H9 (cell line): ENCODE measurements at regions not wholly inside any gene's neighbourhood (a gene's known extent, or its start where the extent isn't known, plus 50 kb on each side); places are given as distances from the start of the nearest gene placed in this dataset.

ENCODE experiments used
- DNase-seq: peaks from one replicate; pipeline ENCODE4 v3.0.0-alpha.2; 2017
- H2AFZ ChIP-seq: one replicate; pipeline ENCODE4 v1.6.1; 2013; ENCODE audit warnings: mild to moderate bottlenecking, low read length, control low read depth, moderate library complexity
- H2AK5ac ChIP-seq: 2 replicates; pipeline ENCODE4 v1.6.1; 2013; ENCODE audit warnings: low read length, control low read depth, mixed read lengths; ENCODE audit not compliant: insufficient read length
- H2BK120ac ChIP-seq: one replicate; pipeline ENCODE4 v1.6.1; 2013; ENCODE audit warnings: low read depth, mild to moderate bottlenecking, low read length, control low read depth, inconsistent platforms; ENCODE audit not compliant: poor library complexity, severe bottlenecking
- H2BK12ac ChIP-seq: 2 replicates; pipeline ENCODE4 v1.6.1; 2013; ENCODE audit warnings: low read length, control low read depth, mixed read lengths, low read depth; ENCODE audit not compliant: insufficient read length
- H2BK15ac ChIP-seq: 2 replicates; pipeline ENCODE4 v1.6.1; 2013; ENCODE audit warnings: low read depth, low read length, control low read depth
- H2BK20ac ChIP-seq: one replicate; pipeline ENCODE4 v1.6.1; 2013; ENCODE audit warnings: low read depth, mild to moderate bottlenecking, low read length, control low read depth, inconsistent platforms; ENCODE audit not compliant: poor library complexity, severe bottlenecking
- H2BK5ac ChIP-seq: 2 replicates; pipeline ENCODE4 v1.6.1; 2013; ENCODE audit warnings: low read length, control low read depth, mixed read lengths; ENCODE audit not compliant: insufficient read length
- H3K14ac ChIP-seq: 2 replicates; pipeline ENCODE4 v1.6.1; 2013; ENCODE audit warnings: low read length, control low read depth; ENCODE audit not compliant: insufficient read depth
- H3K18ac ChIP-seq: 2 replicates; pipeline ENCODE4 v1.6.1; 2013; ENCODE audit warnings: low read depth, mild to moderate bottlenecking, mixed read lengths, low read length, control low read depth; ENCODE audit not compliant: insufficient read length
- H3K23ac ChIP-seq: 2 replicates; pipeline ENCODE4 v1.6.1; 2013; ENCODE audit warnings: low read length, control low read depth, mixed read lengths, low read depth; ENCODE audit not compliant: insufficient read length
- H3K23me2 ChIP-seq: 2 replicates; pipeline ENCODE4 v1.6.1; 2013; ENCODE audit warnings: low read depth, mild to moderate bottlenecking, mixed read lengths, low read length, control low read depth; ENCODE audit not compliant: insufficient read length, poor library complexity, severe bottlenecking
- H3K27ac ChIP-seq: 2 replicates; pipeline ENCODE4 v1.5.1; 2013; ENCODE audit warnings: low read length, control low read depth, mixed read lengths, low read depth; ENCODE audit not compliant: insufficient read length
- H3K27me3 ChIP-seq: 2 replicates; pipeline ENCODE4 v1.6.1; 2013; ENCODE audit warnings: low read length, control low read depth, inconsistent platforms; ENCODE audit not compliant: insufficient read depth
- H3K4ac ChIP-seq: 2 replicates; pipeline ENCODE4 v1.6.1; 2013; ENCODE audit warnings: low read depth, mild to moderate bottlenecking, control low read depth, inconsistent platforms, low read length, moderate library complexity
- H3K4me1 ChIP-seq: 2 replicates; pipeline ENCODE4 v1.6.1; 2013; ENCODE audit warnings: low read length, control low read depth, inconsistent platforms; ENCODE audit not compliant: insufficient read depth
- H3K4me2 ChIP-seq: 2 replicates; pipeline ENCODE4 v1.6.1; 2013; ENCODE audit warnings: low read length, control low read depth, mixed read lengths; ENCODE audit not compliant: insufficient read length, insufficient read depth
- H3K56ac ChIP-seq: 2 replicates; pipeline ENCODE4 v1.6.1; 2013; ENCODE audit warnings: low read depth, mild to moderate bottlenecking, mixed read lengths, low read length, control low read depth; ENCODE audit not compliant: insufficient read length
- H3K79me1 ChIP-seq: 2 replicates; pipeline ENCODE4 v1.6.1; 2013; ENCODE audit warnings: low read depth, mild to moderate bottlenecking, moderate library complexity, low read length, control low read depth, inconsistent platforms; ENCODE audit not compliant: insufficient read depth, poor library complexity, severe bottlenecking
- H3K79me2 ChIP-seq: 2 replicates; pipeline ENCODE4 v1.6.1; 2013; ENCODE audit warnings: low read length, control low read depth, inconsistent platforms; ENCODE audit not compliant: insufficient read depth
- H3K9ac ChIP-seq: 2 replicates; pipeline ENCODE4 v1.6.1; 2013; ENCODE audit warnings: low read length, control low read depth, mixed read lengths; ENCODE audit not compliant: insufficient read length; ENCODE audit errors: extremely low read depth
- H3K9me3 ChIP-seq: one replicate; pipeline ENCODE4 v1.6.1; 2013; ENCODE audit warnings: low read depth, low read length, inconsistent platforms; ENCODE audit not compliant: control insufficient read depth
- H3T11ph ChIP-seq: one replicate; pipeline ENCODE4 v1.6.1; 2013; ENCODE audit warnings: mild to moderate bottlenecking, low read length, control low read depth, inconsistent platforms
- H4K20me1 ChIP-seq: one replicate; pipeline ENCODE4 v1.6.1; 2013; ENCODE audit not compliant: control insufficient read depth, insufficient read length, insufficient read depth
- H4K5ac ChIP-seq: 2 replicates; pipeline ENCODE4 v1.6.1; 2013; ENCODE audit warnings: low read depth, mild to moderate bottlenecking, mixed read lengths, low read length, control low read depth; ENCODE audit not compliant: insufficient read length
- H4K8ac ChIP-seq: replicated peaks from 2 replicates; pipeline ENCODE4 v1.6.1; 2013; ENCODE audit warnings: low read length, control low read depth, mixed read lengths, low read depth; ENCODE audit not compliant: insufficient read length
- H4K91ac ChIP-seq: 2 replicates; pipeline ENCODE4 v1.6.1; 2013; ENCODE audit warnings: low read depth, mild to moderate bottlenecking, moderate library complexity, mixed read lengths, low read length, control low read depth; ENCODE audit not compliant: insufficient read length
- H3K27ac Mint-ChIP-seq, 3 experiments: 2 replicates in 2 of 3; 3 replicates in 1 of 3; pipeline ENCODE4 v1.8.0; 2020 to 2021; ENCODE audit warnings: mixed read lengths in 3 of 3, mild to moderate bottlenecking in 1 of 3, moderate library complexity in 1 of 3
- H3K27me3 Mint-ChIP-seq: 2 replicates; pipeline ENCODE4 v1.8.0; 2021; ENCODE audit warnings: low read depth, mild to moderate bottlenecking, moderate library complexity, mixed read lengths
- H3K36me3 Mint-ChIP-seq, 3 experiments: 2 replicates in 2 of 3; 3 replicates in 1 of 3; pipeline ENCODE4 v1.8.0; 2020 to 2021; ENCODE audit warnings: low read depth in 3 of 3, mixed read lengths in 3 of 3; ENCODE audit not compliant: insufficient read depth in 1 of 3
- H3K4me1 Mint-ChIP-seq, 2 experiments: 2 replicates each; pipeline ENCODE4 v1.8.0; 2020; ENCODE audit warnings: mixed read lengths in 2 of 2
- H3K4me3 Mint-ChIP-seq, 2 experiments: 2 replicates in 1 of 2; 3 replicates in 1 of 2; pipeline ENCODE4 v1.8.0; 2020 to 2021; ENCODE audit warnings: mild to moderate bottlenecking in 2 of 2, mixed read lengths in 2 of 2, moderate library complexity in 1 of 2
- H3K9me3 Mint-ChIP-seq, 2 experiments: 2 replicates in 1 of 2; 3 replicates in 1 of 2; pipeline ENCODE4 v1.8.0; 2020; ENCODE audit warnings: mild to moderate bottlenecking in 2 of 2, mixed read lengths in 2 of 2, moderate library complexity in 1 of 2
- WGBS: extraction: QIAGEN DNeasy Blood & Tissue Kit; methylation state at CpG from one replicate; pipeline ENCODE4 v1.1.7; 2013; ENCODE audit warnings: missing lambda C conversion rate, low lambda C conversion rate, mixed read lengths; ENCODE audit not compliant: insufficient read length; ENCODE audit errors: extremely low coverage; 5-methylcytosine and 5-hydroxymethylcytosine counted together
- TF ChIP-seq, protein P1 (sequence below): fragments of 200-600 bp; sonication (generic); conservative IDR thresholded peaks from 3 replicates; pipeline ENCODE4 v1.8.0; 2021; ENCODE audit warnings: antibody characterized with exemption, mild to moderate bottlenecking

DNA sequence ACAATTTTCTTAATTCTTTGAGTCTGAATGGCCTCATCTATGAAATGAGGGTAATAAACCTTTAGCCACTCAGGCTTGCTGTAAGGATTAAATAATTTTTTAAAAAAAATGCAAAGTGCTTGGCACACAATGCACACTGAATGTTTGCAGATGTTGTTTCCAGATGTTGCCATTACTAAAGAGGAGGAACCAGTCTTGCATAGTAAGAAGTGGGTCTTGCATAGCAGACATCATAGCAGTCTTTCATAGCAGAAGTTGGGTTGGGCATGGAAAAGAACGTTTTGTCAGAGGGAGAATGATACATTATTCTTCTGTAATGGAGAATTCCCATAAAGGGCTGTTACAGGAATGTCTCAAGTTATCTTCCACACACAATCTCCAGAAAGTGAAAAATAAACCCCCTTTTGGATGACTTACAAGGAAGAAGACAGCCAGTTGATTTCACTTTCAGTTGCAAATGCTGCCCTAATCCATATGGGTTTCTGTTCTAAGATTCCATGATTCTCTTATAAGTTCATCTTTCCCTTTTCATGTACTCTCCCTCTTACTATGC, 327.7 kb downstream of the SUCLG1 start:
- no peaks in the 10 kb centered on the region for H3K79me1 ChIP-seq
- H4K8ac ChIP-seq, result no peak overlapping the region
- H3K9me3 ChIP-seq, result no peaks in the 10 kb centered on the region
- no peak overlapping the region for H3K56ac ChIP-seq
- no peak overlapping the region for H2BK12ac ChIP-seq
- H3K27ac ChIP-seq, result no peak overlapping the region
- Mint-ChIP-seq H3K4me1 (peaks cover 0 to 7% of the 10 kb centered on the region in 2 experiments; a peak in 2 of 4 replicates), H3K27me3 (no peaks in the 10 kb centered on the region), H3K36me3 (peaks cover 4 to 7% (median 5%) of the 10 kb centered on the region in 3 experiments; a peak in 5 of 7 replicates), H3K4me3 (no peak overlapping the region), H3K27ac (no peak overlapping the region), H3K9me3 (peaks cover 8 to 10% of the 10 kb centered on the region in 2 experiments; a peak in 2 of 5 replicates)
- no peak overlapping the region for H3K14ac ChIP-seq
- TF ChIP-seq, protein P1, sequence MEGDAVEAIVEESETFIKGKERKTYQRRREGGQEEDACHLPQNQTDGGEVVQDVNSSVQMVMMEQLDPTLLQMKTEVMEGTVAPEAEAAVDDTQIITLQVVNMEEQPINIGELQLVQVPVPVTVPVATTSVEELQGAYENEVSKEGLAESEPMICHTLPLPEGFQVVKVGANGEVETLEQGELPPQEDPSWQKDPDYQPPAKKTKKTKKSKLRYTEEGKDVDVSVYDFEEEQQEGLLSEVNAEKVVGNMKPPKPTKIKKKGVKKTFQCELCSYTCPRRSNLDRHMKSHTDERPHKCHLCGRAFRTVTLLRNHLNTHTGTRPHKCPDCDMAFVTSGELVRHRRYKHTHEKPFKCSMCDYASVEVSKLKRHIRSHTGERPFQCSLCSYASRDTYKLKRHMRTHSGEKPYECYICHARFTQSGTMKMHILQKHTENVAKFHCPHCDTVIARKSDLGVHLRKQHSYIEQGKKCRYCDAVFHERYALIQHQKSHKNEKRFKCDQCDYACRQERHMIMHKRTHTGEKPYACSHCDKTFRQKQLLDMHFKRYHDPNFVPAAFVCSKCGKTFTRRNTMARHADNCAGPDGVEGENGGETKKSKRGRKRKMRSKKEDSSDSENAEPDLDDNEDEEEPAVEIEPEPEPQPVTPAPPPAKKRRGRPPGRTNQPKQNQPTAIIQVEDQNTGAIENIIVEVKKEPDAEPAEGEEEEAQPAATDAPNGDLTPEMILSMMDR, result no peak
- no peaks in the 10 kb centered on the region for H3K23me2 ChIP-seq
- no CpG with 5 or more reads among the region's 1 CpG for WGBS
- no peak overlapping the region for H4K5ac ChIP-seq
- no peaks in the 10 kb centered on the region for H3K79me2 ChIP-seq
- no peak overlapping the region for H3K4ac ChIP-seq
- H2BK15ac ChIP-seq, result no peak overlapping the region
- H3T11ph ChIP-seq, result no peak overlapping the region
- H3K27me3 ChIP-seq, result no peaks in the 10 kb centered on the region
- H3K18ac ChIP-seq, result no peak overlapping the region
- no peak overlapping the region for H3K4me2 ChIP-seq
- no peak overlapping the region for H3K23ac ChIP-seq
- H2AFZ ChIP-seq, result no peak overlapping the region
- no peaks in the 10 kb centered on the region for H4K20me1 ChIP-seq
- no peak overlapping the region for H2BK20ac ChIP-seq
- no peak for DNase-seq
- no peak overlapping the region for H2AK5ac ChIP-seq
- no peak overlapping the region for H4K91ac ChIP-seq
- H2BK5ac ChIP-seq, result no peak overlapping the region
- H2BK120ac ChIP-seq, result no peak overlapping the region
- H3K4me1 ChIP-seq, result no peaks in the 10 kb centered on the region
- H3K9ac ChIP-seq, result no peak overlapping the region
